ENCODE measurements at regions not wholly inside any gene's neighbourhood (a gene's known extent, or its start where the extent isn't known, plus 50 kb on each side); places are given as distances from the start of the nearest gene placed in this dataset.

DNA sequence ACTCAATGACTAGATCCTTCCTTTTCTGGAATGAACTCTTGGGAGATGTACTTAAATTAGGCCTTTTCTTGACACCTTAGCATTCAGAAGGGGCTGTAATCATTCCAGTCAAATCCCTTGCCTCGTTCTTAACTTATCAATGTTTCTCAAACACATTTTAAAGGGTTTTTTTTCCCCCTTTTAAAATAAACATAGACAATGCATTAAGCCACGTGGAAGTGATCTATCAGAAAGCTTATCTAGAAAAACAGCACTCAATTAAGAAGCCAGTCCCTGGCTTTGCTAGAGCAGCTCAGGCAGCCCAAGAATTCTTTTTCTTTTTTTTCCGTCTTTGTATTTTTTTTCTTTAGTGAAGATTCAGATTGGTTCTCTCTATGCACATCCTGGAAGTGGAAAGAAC lies 118.2 kb downstream of the PCDH7 start:
- Histone ChIP-seq H4K20me1 (ENCODE audit: insufficient read depth) (no peaks in the 10 kb centered on the region), H3K4me3 (no peak overlapping the region), H3K79me2 (ENCODE audit: insufficient read depth) (no peaks in the 10 kb centered on the region), H3F3A (ENCODE audit: insufficient read depth) (no peaks in the 10 kb centered on the region), H3K27ac (no peak overlapping the region), H3K9ac (no peak overlapping the region), H3K27me3 (replicated peaks; ENCODE audit: insufficient read depth) (no peaks in the 10 kb centered on the region), H3K9me3 (ENCODE audit: low read depth) (no peaks in the 10 kb centered on the region), H3K36me3 (ENCODE audit: low read depth) (no peaks in the 10 kb centered on the region), H2AFZ (no peak overlapping the region), H3K4me2 (ENCODE audit: unreplicated experiment) (no peak overlapping the region), H3K4me1 (ENCODE audit: insufficient read depth) (no peaks in the 10 kb centered on the region), H3K9me2 (ENCODE audit: insufficient read depth) (no peaks in the 10 kb centered on the region)
- TF ChIP-seq EZH2phosphoT487 (IDR thresholded peaks at IDR 0.05; ENCODE audit: insufficient read depth, low read depth) = no peak
- TF ChIP-seq EZH2 (IDR thresholded peaks at IDR 0.05; ENCODE audit: insufficient read depth, poor library complexity, severe bottlenecking) = no peak
- 23% methylated on average over 3 of the region's 3 CpGs for WGBS, 2 experiments (ENCODE audit: low coverage in 1 of 2, low lambda C conversion rate in 2 of 2, missing lambda C conversion rate in 2 of 2)
- DNase-seq = no peak
- in situ Hi-C loops (cut with MboI) = no loop called here

DNA sequence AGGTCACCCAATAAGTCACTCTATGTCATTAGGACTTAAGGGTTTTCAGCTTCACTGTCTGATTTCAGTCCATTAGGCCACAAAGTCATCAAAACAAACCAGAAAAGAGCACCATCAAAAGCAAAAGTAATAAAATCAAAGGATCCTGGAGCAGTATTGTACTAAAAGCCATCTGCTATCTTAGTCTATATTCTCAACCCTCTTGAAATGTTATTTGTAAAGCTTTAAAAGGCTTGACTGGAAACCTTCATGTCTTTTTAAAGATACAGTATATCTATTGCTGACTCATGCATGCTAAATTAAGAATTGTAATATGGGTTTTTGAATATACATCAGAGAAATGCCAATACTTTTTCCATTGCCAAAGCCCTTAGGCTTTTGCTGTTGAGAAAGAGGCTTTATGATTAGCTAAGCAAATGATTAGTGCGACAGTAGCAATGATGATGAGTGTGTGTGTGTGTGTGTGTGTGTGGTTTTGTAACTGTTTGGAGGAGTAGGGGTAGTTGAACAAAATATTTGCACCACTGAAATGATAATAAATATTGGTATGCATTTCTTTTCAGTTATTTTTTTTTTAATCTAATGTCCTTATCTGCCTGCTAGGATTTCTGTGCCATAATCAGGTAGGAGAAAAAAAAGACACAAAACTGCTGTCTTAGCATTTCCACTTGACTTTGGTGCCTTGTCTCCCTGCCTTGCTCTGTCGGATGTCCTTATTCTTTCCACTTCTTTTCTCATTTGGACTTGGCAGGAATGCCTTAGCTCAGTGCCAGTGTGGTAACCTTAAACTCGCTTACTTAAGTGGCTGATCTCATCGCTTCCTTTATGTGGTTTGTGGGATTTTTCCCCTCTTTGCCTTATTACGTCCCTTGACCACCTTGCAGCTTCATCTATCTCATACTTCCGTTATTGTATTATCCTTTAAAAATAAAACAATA lies 119.7 kb downstream of the PCDH7 start:
- no peak overlapping the region for H3K4me2 ChIP-seq (ENCODE audit: unreplicated experiment)

DNA sequence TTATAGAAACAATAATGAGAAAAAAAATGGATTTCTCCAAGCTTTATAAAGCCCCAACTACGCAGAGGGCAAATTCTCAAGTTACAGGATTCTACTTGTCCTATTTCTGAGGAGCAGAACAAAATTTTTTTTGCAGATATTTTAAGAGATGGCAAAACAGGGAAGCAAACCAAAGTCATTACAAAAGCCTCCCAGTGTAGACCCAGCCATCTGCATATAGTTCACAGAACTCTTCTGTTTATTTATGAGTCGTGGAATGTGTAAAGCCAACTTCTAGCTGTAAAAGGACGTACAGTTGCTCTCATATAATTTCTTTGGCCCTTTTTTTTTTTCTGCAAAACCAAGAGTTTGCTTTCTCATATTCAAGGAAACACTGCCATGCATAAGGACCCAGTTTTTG lies 120.4 kb downstream of the PCDH7 start:
- Histone ChIP-seq H3K9me3 (ENCODE audit: low read depth) (no peaks in the 10 kb centered on the region), H3K27me3 (replicated peaks; ENCODE audit: insufficient read depth) (no peaks in the 10 kb centered on the region), H3K9me2 (ENCODE audit: insufficient read depth) (no peaks in the 10 kb centered on the region), H3K4me3 (no peak overlapping the region), H4K20me1 (ENCODE audit: insufficient read depth) (no peaks in the 10 kb centered on the region), H3K79me2 (ENCODE audit: insufficient read depth) (no peaks in the 10 kb centered on the region), H3K4me2 (ENCODE audit: unreplicated experiment) (no peak overlapping the region), H3K4me1 (ENCODE audit: insufficient read depth) (no peaks in the 10 kb centered on the region), H3F3A (ENCODE audit: insufficient read depth) (no peaks in the 10 kb centered on the region), H2AFZ (no peak overlapping the region), H3K36me3 (ENCODE audit: low read depth) (no peaks in the 10 kb centered on the region), H3K27ac (no peak overlapping the region), H3K9ac (no peak overlapping the region)
- WGBS, 2 experiments (ENCODE audit: low coverage in 1 of 2, low lambda C conversion rate in 2 of 2, missing lambda C conversion rate in 2 of 2) = 29 to 33% methylated on average over 3 of the region's 3 CpGs
- TF ChIP-seq EZH2 (IDR thresholded peaks at IDR 0.05; ENCODE audit: insufficient read depth, poor library complexity, severe bottlenecking) = no peak
- no peak for TF ChIP-seq EZH2phosphoT487 (IDR thresholded peaks at IDR 0.05; ENCODE audit: insufficient read depth, low read depth)
- DNase-seq = no peak
- in situ Hi-C loops (cut with MboI) = no loop called here

More for the DNA sequence above, 119.7 kb downstream of the PCDH7 start:
- H3K4me1 ChIP-seq (ENCODE audit: insufficient read depth) = no peaks in the 10 kb centered on the region
- H3K79me2 ChIP-seq (ENCODE audit: insufficient read depth) = no peaks in the 10 kb centered on the region
- no peak overlapping the region for H3K27ac ChIP-seq
- no peak for DNase-seq
- no peak overlapping the region for H3K9ac ChIP-seq
- TF ChIP-seq EZH2phosphoT487 (IDR thresholded peaks at IDR 0.05; ENCODE audit: insufficient read depth, low read depth) (no peak), EZH2 (IDR thresholded peaks at IDR 0.05; ENCODE audit: insufficient read depth, poor library complexity, severe bottlenecking) (no peak)
- no peaks in the 10 kb centered on the region for H3K27me3 ChIP-seq (replicated peaks; ENCODE audit: insufficient read depth)
- 21 to 23% methylated on average over 6 of the region's 6 CpGs for WGBS, 2 experiments (ENCODE audit: low coverage in 1 of 2, low lambda C conversion rate in 2 of 2, missing lambda C conversion rate in 2 of 2)
- H4K20me1 ChIP-seq (ENCODE audit: insufficient read depth) = no peaks in the 10 kb centered on the region
- H3K4me3 ChIP-seq = no peak overlapping the region
- in situ Hi-C loops (cut with MboI) = no loop called here
- no peak overlapping the region for H2AFZ ChIP-seq
- H3K9me2 ChIP-seq (ENCODE audit: insufficient read depth) = no peaks in the 10 kb centered on the region
- no peaks in the 10 kb centered on the region for H3K9me3 ChIP-seq (ENCODE audit: low read depth)
- no peaks in the 10 kb centered on the region for H3F3A ChIP-seq (ENCODE audit: insufficient read depth)
- no peaks in the 10 kb centered on the region for H3K36me3 ChIP-seq (ENCODE audit: low read depth)

DNA sequence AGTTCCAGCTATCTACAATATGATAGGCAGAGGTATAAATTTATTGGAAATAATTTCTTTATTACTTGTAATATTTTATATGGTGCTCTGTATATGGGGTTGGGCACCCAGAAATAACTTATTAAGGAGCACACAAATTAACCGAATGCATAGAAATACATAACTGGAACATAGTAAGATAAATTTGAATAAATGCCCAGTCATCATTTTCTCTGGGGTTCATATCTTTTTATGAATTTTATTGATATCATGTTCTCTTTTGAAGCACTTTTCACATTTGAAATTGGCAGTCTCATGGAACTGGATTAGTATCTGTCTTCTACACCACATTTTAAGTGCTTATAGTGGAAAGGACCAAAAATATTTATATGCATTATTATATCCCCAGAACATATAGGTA lies 122.0 kb downstream of the PCDH7 start:
- in situ Hi-C loops (cut with MboI) = no loop called here
- H4K20me1 ChIP-seq (ENCODE audit: insufficient read depth) = no peaks in the 10 kb centered on the region
- no peak for DNase-seq

More for the DNA sequence above, 122.0 kb downstream of the PCDH7 start:
- Histone ChIP-seq H3K36me3 (ENCODE audit: low read depth) (no peaks in the 10 kb centered on the region), H3K9ac (no peak overlapping the region), H3K9me3 (ENCODE audit: low read depth) (no peaks in the 10 kb centered on the region), H2AFZ (no peak overlapping the region), H3K27ac (no peak overlapping the region), H3K27me3 (replicated peaks; ENCODE audit: insufficient read depth) (no peaks in the 10 kb centered on the region), H3K9me2 (ENCODE audit: insufficient read depth) (no peaks in the 10 kb centered on the region), H3K4me2 (ENCODE audit: unreplicated experiment) (no peak overlapping the region), H3K79me2 (ENCODE audit: insufficient read depth) (no peaks in the 10 kb centered on the region), H3F3A (ENCODE audit: insufficient read depth) (no peaks in the 10 kb centered on the region), H3K4me3 (no peak overlapping the region), H3K4me1 (ENCODE audit: insufficient read depth) (no peaks in the 10 kb centered on the region)
- no peak for TF ChIP-seq EZH2 (IDR thresholded peaks at IDR 0.05; ENCODE audit: insufficient read depth, poor library complexity, severe bottlenecking)
- TF ChIP-seq EZH2phosphoT487 (IDR thresholded peaks at IDR 0.05; ENCODE audit: insufficient read depth, low read depth) = no peak
- 37 to 43% methylated on average over 1 of the region's 1 CpG for WGBS, 2 experiments (ENCODE audit: low coverage in 1 of 2, low lambda C conversion rate in 2 of 2, missing lambda C conversion rate in 2 of 2)
